WI38 (cell line): ENCODE measurements at regions not wholly inside any gene's neighbourhood (a gene's known extent, or its start where the extent isn't known, plus 50 kb on each side); places are given as distances from the start of the nearest gene placed in this dataset.

Source experiments
- H3K4me3 ChIP-seq: 2 replicates; pipeline ENCODE4 v1.5.1; 2011; ENCODE audit warnings: low read depth, mild to moderate bottlenecking, control low read depth, low read length
- TF ChIP-seq, protein P1 (sequence below): IDR thresholded peaks from 2 replicates; pipeline ENCODE4 v1.5.1; 2012; ENCODE audit warnings: low read depth, mild to moderate bottlenecking, control low read depth, low read length

DNA sequence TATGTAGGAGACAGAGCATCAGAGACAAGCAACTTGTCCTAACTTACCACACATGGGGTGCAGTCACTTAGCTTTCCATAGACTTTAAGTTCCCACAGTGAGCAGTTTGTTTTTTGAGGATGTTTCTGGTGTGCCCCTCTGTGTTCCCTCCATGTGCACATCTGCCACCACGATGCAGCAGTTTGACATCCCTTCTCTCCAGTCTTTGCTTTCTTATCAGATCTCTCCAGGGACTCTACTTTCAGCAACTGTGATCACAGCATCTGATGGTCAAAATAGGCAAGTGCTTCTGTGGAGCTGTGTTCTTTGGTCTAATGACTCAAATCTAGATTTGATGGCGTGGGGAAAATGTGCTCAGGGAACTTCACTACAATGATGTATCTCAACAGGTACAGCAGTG is 96.5 kb upstream of the NAMPT start:
- TF ChIP-seq, protein P1, sequence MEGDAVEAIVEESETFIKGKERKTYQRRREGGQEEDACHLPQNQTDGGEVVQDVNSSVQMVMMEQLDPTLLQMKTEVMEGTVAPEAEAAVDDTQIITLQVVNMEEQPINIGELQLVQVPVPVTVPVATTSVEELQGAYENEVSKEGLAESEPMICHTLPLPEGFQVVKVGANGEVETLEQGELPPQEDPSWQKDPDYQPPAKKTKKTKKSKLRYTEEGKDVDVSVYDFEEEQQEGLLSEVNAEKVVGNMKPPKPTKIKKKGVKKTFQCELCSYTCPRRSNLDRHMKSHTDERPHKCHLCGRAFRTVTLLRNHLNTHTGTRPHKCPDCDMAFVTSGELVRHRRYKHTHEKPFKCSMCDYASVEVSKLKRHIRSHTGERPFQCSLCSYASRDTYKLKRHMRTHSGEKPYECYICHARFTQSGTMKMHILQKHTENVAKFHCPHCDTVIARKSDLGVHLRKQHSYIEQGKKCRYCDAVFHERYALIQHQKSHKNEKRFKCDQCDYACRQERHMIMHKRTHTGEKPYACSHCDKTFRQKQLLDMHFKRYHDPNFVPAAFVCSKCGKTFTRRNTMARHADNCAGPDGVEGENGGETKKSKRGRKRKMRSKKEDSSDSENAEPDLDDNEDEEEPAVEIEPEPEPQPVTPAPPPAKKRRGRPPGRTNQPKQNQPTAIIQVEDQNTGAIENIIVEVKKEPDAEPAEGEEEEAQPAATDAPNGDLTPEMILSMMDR, result no peak
- no peak overlapping the region for H3K4me3 ChIP-seq

DNA sequence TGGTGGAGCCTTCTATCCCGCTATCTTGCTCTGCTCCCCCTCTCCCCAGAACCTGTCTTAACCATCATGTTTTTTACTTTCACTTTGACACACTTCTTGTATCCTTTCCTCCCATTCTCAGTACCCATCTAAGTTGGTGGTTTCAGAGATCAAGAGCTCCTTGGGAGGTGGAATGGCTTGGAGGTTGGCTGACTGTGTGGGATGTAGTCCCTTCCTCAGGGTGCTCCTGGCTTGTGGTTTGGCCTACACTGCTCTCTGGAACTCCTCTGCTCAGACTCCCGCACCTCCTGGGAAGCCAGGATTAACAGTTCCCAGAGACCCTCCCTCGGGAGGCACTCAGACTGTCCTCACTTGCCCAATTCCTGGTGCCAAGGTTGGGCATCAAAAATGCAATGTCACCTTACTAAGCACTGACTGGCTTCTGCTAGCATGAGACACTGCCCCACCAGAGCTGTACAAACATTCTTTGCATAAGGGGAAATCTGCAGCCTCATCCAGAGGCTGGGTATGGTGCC is 93.1 kb upstream of the NAMPT start:
- TF ChIP-seq, protein P1, result no peak
- no peak overlapping the region for H3K4me3 ChIP-seq

DNA sequence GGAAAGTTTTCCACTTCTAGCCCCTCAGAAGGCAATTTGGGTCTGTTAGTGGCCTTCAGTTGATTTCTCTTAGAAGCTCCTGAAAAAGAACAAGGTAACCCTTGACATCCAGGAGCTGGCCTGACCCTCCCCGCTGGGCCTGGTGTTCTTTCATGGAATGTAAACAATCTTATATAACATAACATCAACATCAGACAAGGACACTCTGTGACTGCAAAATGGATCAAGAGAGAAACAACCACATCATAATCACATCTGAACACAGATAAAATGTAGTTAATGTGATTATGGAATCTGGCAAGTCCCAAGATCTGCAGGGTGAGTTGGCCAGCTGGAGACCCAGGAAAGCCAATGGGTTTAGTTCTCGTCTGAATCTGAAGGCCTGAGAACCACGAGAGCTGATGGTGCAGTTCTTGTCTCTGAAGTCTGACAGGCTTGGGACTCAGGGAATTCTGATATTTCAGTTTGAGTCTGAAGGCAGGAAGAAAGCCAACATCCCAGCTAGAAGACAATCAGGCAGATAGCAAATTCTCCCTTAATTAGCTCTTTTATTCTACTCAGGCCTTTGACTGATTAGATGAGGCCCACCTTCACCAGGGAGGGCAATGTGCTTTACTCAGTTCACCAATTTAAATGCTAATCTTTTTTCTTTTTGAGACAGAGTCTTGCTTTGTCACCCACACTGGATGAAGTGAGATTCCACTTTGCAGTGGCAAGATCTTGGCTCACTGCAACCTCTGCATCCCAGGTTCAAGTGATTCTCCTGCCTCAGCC is 91.4 kb upstream of the NAMPT start:
- TF ChIP-seq, protein P1, result no peak

DNA sequence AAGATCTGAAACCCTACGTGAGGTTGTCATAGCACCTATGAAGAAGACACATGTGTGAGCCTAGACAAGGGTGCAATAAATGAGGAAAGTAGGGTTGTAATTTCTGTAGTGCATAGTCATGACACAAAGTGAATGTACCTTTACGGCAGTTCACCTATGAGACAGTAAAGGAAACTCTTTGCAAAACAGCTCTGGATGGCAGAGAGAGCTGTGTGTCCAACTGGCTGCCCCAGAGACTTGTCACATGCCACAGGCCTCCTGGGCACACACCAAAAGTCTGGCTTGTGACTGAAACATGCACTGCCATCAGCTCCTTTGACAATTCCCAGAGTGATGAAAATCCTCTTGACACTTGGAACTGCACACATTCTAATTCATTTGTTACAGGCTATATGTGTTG is 90.7 kb upstream of the NAMPT start:
- TF ChIP-seq, protein P1, result no peak
- H3K4me3 ChIP-seq, result no peak overlapping the region

More for the DNA sequence above, 91.4 kb upstream of the NAMPT start:
- H3K4me3 ChIP-seq, result no peak overlapping the region

DNA sequence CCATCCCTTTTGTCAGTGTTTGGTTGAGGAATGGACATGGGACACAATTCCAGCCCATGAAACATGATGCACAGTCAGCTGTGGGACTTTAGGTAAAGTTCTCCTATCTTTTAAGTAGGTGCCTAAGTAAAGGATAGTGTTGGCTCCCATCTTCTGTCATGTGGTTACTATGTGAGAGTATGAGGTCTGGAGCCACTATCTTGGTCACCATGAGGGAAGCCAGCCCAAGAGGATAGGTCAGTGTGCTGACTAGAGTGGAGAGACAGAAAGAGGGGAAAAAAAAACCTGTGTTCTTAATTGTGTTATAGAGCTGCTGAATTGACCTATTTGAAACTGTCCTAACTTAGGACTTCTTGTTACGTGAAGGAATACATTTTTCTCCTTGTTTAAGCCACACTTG is 89.7 kb upstream of the NAMPT start:
- TF ChIP-seq, protein P1, result no peak
- no peak overlapping the region for H3K4me3 ChIP-seq

DNA sequence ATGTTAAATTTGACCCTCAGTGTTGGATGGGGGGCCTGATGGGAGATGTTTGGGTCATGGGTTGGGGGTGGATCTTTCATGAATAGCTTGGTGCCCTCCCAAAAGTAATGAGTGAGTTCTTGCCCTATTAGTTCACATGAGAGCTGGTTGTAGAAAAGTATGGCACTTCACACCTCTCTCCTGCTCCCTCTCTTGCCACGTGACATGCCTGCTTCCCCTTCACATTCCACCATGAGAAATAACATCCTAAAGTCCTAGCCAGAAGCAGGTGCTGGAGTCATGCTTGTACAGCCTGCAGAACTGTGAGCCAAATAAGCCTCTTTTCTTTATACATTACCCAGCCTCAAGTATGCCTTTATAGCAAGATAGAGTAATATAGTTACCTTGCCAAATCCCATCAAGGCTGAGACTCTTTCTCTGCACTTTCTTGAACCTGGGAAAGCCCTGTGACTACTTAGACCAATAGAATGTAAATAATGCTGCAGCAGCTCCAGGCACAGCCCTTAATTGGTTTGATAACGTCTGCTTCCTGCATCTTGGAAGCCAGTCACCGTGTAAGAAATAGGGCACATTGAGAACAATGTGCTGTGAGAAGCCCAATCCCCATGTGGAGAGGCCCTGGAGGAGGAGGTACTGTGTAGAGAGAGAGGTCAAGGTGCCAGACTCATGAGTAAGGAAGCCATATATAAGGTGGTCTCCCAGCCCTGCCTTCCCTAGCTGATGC is 88.0 kb upstream of the NAMPT start:
- TF ChIP-seq, protein P1, result no peak

DNA sequence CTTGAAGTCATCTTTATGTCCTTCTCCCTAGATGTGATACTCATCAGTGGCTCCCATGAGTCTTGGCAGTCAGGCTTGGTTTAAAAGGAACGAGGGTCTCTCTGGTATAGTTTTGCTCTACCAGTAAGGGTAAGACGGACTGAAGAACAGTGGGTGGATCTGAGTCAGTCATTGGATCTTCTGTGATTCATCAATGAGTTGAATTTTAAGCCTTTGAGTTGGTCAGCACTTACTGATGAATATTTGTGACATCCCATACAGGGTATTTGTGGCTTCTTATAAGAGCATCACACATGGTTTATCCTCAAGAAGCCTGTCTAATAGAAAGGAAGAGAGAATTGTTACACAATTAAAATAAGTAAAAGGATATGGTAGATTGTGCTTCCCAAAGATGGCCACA is 87.3 kb upstream of the NAMPT start:
- TF ChIP-seq, protein P1, result no peak
- H3K4me3 ChIP-seq, result no peak overlapping the region

More for the DNA sequence above, 88.0 kb upstream of the NAMPT start:
- no peak overlapping the region for H3K4me3 ChIP-seq
